ENCODE measurements at regions not wholly inside any gene's neighbourhood (a gene's known extent, or its start where the extent isn't known, plus 50 kb on each side); places are given as distances from the start of the nearest gene placed in this dataset.

DNA sequence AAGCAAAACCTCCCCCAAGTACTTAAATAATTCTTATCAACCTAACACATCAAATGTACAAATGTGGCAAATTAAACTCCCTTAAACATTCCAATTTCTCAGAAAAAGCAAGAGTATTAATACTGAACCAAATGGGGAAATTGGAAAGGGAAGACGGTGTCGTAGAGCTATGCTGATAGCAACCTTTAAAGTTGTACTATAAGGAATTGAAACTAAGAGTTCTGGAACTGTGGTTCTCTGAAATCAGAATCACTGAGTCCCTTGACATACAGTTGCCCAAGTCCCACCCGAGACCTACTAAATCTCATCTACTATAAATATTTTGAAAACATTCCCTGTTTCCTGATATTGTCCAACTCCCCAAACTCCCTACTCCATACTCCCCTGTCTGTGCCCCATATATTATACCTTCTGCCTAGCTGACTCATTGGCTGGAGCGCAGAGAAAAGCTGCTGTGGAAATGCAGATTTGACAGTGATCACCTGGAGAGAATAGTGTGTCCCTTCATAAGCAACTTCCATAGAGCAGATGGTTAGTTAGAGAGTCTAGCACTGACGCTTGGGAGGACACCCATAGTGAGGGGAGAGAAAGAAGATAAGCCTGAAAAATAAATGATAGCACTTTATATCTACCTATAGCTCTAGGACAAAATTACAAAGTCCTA lies 51.4 kb upstream of the ITM2B start:
- DNase-seq = no peak

DNA sequence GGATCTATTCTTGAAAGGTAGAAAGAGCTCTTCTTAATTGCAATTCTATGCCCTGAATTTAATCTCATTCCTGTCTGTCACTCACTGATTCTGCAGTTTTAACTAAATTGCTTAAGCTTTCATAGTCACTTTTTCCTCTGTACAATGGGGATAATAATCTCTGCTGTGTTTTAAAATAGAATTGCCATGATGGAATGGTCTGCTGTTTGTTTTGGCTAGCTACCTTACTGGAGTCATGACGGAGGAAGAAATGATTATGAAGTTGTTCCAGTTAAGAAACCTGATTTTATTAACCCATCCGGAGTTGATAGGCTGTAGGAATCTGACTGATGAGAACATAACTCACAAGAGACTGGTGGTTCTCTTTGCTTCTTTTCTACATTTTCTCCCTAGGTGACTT lies 54.9 kb upstream of the ITM2B start:
- no peak for DNase-seq

DNA sequence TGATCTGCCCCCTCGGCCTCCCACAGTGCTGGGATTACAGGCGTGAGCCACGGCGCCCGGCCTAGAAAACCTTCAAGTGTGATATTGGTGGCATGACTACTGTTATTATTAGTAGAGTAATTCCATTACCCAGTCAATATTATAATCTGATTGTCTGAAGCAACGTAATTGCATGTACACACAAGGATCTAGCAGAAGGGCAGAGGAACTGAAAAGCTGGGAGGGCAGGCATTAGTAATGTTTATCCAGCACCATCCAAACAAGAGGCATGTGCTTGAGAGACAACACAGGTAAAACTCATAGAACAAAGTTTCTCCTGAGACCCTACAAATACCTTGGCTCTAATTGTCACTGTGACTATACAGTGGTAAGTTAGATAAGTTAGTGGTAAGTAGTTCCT lies 56.2 kb upstream of the ITM2B start:
- no peak for DNase-seq

DNA sequence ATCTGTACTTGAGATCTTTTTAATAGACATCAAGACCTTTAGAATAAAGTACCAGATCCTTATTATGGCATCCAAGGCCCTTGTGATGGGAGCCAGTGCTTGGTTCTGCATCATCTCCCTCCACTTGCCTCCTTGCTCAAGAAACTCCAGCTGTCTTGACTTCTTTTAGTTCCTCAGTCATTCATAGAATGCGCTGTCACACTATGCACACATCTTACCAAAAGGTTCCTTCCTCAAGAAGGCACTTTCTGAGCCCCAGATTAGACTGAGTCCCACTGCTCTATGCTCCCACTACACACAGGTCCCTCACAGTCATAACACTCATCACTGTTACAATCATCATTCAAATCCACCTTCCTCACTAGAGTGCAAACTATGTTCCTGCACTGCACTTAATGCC lies 57.8 kb upstream of the ITM2B start:
- no peak for DNase-seq

DNA sequence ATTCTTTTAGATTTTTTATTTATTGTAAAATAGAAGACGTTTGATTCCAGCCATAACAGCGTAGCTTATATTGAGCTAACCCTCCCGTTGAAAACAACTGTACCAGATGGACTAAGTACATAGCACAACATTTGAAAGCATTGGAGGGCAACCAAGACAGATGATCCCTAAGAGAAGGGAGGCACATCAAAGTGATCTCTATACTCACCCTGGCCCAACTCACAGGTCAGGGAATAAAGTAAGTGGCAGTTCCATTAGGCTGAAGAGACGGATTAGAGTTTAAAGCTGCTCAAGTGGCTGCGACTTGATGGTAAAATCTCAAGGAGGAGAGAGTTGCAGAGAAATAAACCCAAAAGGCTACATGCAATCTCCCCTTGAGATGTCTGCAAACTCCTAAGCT lies 65.1 kb upstream of the ITM2B start:
- no peak for DNase-seq

DNA sequence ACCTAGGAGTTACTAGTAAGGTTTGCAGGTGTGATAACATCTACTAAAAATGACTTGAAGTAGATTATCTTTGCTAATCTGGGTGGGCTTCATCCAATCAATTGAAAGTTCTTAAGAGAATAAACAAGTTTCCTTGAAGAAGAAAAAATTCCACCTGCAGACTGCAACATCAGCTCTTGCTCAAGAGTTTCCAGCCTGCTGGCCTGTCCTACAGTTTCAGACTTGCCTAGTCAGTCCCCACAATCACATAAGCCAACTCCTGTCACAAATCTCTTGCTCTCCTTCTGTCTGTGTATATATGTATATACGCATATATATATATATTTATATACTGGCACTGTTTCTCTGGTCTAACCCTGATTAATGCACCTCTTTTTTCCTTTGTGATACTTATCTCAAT lies 67.3 kb upstream of the ITM2B start:
- no peak for DNase-seq

DNA sequence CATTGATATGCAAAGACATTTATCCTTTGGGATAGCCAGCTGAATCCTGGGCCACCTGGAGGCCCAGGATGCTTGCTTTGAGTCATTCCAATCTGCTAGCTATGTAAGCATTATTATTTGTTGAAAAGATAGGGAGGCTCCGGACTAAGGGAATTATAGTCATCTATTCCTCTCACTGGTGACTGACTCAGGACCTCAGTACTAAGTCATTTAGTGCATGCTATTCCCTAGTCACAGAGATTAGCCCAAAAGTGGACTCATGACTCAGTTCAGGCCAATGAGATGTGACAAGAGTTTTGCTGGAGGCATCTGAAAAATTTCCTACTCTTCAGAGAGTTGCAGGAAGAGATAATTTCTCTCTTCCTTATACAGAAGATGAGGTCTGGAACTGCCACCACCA lies 67.9 kb upstream of the ITM2B start:
- no peak for DNase-seq

DNA sequence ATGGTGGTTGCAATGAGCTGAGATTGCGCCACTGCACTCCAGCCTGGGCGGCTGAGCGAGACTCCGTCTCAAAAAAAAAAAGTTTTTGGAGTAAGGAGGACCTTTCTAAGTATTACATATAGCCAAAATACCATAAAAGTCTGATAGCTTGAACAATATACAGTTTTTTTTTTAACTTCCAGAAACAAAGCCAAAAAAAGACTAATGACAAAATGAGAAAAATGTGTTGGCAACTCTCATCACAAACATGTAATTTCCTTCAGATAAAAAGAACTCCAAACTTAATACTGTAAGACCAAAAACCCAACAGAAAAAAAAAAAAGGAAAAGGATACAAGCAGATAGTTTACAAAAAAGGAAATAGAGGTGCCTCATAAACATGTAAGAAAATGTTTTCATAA lies 68.2 kb upstream of the MED4 start:
- no peak for DNase-seq

DNA sequence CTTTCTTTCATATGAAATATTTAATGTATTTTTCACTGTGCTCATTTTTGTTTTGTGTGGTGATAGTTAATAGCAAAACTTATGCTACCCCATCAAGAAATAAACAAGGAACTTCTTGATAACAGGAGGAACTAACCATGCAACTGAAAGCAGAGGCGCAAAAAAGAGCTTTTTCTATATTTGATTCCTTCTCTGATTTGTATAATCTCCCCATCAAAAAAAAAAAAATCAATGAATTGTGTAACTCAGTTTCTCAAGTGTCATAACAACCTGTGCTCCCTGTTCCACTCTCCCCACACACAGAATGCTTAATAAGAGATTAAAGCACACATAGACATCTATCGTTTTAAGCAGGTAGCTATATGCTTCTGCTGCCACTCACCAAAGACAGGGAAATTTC lies 67.3 kb upstream of the MED4 start:
- no peak for DNase-seq

DNA sequence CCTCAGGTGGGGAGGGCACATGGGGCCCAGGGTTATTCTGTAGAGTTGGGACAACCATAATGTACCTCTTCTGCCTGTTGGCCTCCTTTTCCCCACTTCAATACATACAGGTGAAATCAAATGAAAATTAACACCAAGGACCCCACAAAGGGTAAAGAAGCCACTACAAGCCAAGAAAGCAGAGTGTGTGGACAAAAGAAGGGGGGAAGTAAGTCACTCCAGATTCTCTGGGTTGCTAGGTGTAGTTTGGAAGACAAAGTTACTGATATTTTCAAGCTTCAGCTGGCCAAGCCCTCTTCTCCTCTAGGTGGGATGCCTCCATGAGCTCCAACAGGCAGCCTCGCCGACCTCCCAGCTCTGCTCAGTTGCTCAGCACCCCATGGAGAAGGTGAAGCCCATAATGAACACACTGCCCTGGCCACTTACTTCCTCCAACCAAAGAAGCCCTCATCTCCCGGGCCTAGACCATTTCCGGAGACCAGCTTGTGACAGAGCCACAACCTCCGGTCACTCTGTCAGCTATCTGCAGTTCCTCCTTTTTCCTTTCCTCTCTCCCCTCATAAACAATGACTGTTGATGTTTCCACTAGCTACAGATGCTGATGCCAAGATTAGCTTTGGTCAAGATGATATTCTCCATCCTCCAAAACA lies 66.8 kb upstream of the MED4 start:
- no peak for DNase-seq

DNA sequence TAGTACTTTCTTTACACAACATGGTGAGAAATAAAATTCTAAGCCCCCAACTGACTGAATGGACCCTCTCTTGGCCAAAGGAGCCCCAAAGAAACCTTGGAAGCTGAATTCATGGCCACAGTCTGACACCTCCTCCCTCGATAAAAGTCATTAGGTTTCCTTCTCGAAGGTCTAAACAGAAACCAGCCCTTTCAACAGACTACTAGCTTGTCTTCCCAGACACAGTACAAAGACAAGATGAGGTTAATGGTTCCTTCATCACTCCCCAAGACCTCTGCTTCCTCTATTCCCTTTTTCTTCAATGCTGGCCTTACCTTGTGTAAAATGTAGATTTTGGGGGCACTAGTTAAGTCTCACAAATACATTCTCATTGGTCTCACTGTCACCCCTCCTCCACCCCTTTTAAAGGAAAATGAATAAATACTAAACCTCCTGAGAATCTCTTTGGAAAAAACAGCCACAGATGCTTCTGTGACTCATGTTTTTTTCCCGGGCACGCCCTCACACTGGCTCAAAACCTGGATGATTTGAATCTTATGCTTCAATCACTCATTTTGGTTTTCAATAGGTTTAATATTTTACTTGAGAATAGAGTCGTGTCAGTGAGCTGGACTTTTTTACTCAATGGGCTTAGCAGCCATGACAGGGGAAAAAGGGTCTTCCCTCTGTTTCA lies 65.8 kb upstream of the MED4 start:
- DNase-seq = no peak

DNA sequence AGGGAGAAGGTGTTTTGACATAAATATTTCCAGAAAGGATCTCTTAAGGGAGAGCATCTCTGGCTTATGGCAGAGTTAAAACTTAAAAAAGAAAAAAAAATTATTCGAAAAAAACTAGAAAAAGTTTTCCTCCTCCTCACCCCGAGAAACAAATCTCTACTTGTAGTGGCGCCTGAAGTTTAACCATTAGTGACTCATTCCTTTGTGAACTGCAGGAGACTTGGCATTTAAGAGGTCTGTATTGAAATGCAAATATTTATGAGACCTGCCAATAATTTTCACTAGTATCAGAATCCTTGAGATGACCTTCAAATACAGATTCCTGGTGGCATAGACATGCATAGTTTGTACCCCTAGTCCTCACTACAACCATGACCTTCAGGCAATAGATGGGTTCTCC lies 64.9 kb upstream of the MED4 start:
- no peak for DNase-seq

DNA sequence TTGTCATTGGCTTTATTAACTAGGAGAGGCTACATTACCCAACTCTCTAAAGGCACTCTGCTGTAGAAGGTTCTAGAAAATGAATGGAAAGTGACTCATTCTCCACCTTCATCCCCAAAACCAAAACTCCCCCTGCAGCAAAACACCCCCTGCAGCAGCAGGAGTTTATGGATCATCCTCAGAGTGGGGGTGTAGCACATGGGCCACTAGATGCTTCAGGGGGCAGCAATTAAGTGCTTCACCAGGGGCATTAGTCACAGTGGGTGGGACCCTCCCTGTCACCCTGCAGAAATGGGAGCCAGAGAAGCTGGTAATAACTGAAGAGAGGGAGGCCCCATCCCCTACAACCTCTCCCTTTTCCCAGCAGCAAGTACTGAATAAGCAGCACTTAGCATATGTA lies 64.5 kb upstream of the MED4 start:
- no peak for DNase-seq

DNA sequence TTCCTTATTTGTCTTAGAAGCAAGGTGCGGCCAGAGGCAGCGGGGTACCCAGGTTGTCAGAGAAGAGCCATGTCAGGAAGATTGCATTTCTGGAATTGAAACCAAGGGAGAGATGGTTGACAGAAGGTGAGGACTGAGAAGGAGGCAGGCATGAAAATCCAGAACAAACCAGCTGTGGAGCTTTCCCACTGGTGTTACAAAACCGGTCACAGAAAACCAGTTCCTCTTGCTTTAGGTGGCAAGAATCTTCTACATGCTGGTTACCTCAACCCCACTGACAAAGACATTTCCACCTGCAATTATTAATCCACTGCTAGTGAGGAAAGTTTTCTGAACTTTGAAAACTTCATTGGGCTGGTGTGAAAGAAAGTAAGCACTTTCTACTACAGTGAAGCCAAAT lies 64.0 kb upstream of the MED4 start:
- DNase-seq = no peak

DNA sequence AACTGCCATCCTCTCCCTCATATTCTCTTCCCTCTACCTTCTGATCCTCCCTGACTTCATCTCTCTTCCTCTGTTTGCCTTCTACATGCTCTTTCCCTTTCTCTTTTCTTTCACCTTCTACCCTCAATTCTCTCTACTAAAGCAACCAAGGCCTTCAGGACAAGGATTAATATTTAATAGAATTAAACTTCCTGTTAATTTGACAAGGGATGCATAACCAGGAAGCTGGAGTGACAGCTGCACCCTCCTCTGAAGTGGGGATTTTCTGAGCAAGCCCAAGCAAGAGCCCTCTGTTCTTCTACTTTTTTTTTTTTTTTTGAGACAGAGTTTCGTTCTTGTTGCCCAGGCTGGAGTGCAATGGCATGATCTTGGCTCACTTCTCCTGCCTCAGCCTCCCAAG lies 63.4 kb upstream of the MED4 start:
- DNase-seq = no peak

DNA sequence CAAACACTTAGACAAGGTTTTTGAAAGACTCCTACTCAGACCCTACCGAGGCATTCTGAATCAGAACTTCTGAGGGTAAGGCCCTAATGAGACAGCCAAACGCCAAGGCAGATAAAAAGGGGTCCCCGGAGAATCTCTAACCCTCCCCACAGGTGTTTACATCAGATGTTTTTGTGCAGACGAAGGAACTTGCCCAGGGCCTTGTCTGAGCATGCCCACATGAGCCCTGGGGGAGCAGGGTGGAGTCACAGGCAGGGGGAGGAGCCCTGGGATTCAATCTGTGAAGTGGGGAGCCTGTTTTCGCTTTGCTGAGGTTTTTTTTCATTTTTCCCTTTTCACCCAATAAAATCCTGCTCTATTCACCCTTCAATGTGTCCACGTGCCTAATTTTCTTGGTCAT lies 61.6 kb upstream of the MED4 start:
- DNase-seq = peak; percentile 87

DNA sequence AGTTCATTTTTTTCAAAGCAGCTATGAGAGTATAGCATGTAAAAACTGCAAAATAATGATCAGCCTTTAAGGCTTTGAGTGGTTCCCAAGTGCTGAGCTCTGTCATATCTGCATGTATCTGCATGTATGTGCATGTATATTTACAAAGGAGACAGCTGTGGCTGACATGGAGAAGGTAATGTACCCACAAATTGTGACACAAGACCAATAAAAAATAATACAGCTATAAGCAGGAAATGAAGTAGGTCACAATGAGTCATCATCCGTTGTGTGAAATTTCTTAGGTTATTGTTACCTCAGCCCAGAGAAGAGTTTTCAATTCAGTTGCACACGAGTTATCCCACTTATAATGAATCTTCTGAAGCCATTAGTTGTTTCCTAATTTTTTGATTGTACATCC lies 60.9 kb upstream of the MED4 start:
- no peak for DNase-seq

DNA sequence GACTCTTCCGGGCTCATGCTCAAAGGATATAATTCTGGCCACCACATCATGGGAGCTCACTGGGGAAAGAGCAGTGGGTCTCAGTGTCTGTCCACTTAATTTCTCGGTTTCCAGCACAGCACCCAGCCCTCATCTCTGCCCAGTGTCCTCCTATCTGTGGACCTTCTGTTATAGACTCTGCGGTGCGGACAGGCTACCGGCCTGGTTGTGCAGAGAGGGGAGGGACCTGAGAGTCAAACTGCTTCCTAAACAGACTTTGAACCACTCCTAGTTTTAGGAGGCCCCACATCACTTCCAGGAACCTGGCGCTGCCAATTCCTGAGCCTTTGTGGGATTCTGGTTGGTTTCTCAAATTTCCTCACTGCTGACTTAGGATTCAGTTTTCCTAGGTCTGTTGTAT lies 59.8 kb upstream of the MED4 start:
- no peak for DNase-seq

DNA sequence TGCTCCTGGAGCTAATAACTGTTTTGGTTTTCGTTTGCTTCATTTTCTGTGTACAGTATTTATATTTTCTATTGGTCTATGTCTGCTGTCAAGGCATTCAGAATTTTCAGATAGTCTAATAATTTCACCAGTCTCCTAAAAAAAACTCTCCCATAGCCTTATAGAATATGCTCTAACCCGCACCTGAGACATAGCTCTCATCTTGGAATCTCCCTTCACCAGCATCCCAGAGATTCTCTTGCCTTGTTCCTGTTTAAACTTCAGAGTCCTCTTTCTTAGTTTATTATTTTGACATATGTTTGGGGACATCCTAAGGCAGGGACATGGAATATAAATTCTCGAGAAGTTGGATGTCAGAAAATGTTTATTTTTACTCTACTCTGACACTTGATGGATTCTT lies 58.3 kb upstream of the MED4 start:
- no peak for DNase-seq

DNA sequence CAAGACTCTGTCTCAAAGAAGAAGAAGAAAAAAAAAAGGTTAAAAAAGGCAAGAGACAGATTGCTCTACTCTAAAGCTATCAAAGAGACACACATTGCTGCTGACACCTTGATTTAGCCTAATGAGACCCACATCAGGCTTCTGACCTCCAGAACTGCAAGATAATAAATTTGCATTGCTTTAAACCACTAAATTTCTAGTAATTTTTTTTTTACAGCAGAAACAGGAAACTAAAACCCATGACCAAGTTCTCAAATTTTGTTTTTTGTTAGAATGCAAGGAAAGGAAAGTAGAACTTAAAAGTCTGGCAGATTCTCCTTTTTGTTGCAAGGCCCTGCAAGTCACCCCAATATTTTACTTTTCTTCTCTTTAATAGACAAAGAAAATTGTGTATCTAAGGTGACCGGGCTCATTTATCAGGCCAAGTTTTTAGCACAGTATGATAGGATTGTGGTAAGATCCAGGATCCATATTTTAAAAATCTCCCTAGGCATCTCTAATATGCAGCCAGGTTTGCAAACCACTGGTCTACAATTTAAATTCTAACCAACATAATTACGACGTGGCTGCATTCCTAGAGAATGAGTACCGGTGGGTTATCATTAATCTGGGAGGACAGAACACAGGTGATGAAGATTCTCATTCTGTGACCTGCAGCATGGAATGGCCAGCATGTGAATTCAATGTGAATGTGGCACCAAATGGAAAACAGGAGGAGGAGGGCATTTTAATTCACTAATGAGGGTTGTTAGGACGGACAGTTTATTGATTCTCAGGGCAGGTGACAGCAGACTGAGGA lies 56.7 kb upstream of the MED4 start:
- DNase-seq = no peak

DNA sequence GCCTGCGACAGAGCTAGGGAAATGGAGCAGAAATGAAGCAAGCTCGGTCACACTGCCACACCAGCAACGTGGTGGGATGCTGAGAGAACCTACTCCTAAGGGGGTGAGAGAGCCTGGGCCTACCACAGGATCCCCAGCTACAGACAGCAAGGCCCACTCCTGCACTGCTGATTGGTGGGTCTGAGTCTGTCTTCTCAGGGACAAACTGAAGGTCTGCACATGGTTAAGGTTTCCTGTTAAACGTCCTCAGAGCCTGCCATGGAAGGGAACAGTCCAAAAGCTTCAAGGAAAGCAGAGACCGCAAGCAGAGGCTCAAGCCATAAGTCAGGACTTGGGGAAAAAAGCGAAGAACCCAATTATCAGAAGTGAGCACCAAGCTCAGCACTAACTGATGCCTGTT lies 53.5 kb upstream of the MED4 start:
- DNase-seq = no peak

DNA sequence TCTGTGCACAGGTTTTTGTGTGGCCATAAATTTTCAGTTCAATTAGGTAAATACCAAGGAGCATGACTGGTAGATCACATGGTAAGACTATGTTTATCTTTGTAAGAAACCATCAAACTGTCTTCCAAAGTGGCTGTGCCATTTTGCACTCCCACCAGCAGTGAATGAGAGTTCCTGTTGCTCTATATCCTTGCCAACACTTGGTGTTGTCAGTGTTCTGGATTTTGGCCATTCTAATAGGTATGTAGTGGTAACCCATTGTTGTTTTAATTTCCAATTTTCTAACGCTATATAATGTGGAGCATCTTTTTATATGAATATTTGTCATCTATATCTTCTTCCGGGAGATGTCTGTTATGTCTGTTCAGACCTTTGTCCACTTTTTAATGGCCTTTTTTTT lies 51.7 kb upstream of the MED4 start:
- DNase-seq = no peak

DNA sequence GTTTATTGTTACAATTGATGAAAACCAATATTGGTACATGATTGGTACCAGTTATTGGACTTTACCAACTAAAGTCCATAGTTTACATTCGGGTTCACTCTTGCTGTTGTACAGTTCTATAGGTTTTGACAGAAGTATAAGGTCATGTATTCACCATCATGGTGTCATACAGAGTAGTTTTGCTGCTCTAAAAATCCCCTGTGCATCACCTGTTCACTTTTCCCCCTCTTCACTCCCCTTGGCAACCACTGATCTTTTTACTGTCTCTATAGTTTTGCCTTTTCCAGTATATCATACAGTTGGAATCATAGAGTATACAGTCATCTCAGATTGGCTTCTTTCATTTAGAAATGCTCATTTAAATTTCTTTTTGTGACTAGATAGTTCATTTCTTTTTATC lies 51.2 kb upstream of the MED4 start:
- no peak for DNase-seq

Data from activated effector memory CD4-positive, alpha-beta T cell treated with anti-CD3 and anti-CD28 coated beads, Interleukin-2, amount 50 U/mL, for 16 hours (primary cell).